ENCODE measurements at regions not wholly inside any gene's neighbourhood (a gene's known extent, or its start where the extent isn't known, plus 50 kb on each side); places are given as distances from the start of the nearest gene placed in this dataset.

DNA sequence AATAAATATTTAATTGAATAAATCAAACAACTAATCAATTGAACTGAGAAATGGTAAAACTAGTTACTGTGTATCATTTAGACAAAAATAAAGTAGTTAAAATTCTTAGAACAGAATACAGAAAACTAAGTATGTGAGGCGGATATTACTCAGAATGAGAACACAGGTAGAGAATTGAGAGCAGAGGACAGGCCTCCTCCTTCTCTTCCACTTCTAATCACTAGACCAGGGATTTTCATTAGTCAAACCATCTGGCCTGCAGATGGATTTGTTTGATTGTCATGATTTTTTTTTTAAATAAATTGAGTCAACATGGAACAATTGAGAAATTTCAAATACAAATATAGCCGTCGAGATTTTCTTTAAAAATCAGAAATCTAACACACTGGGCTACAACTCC lies 198.6 kb upstream of the HMHB1 start:
- TF ChIP-seq CTCF (IDR thresholded peaks at IDR 0.05) = no peak
- no peak for TF ChIP-seq EZH2 (IDR thresholded peaks at IDR 0.05)
- no peak for TF ChIP-seq EZH2phosphoT487 (IDR thresholded peaks at IDR 0.05)
